Glutamatergic neuron (in vitro differentiated cells): ENCODE measurements at regions not wholly inside any gene's neighbourhood (a gene's known extent, or its start where the extent isn't known, plus 50 kb on each side); places are given as distances from the start of the nearest gene placed in this dataset.

ENCODE experiments used
- DNase-seq: peaks from one replicate; pipeline ENCODE4 v3.0.0; 2022
- H3K27ac Mint-ChIP-seq: one replicate; pipeline ENCODE4 v1.8.0; 2020; ENCODE audit warnings: mild to moderate bottlenecking, mixed read lengths, inconsistent platforms; ENCODE audit not compliant: unreplicated experiment
- H3K27me3 Mint-ChIP-seq: one replicate; pipeline ENCODE4 v1.8.0; 2020; ENCODE audit warnings: mild to moderate bottlenecking, moderate library complexity, mixed read lengths, inconsistent platforms; ENCODE audit not compliant: unreplicated experiment
- H3K36me3 Mint-ChIP-seq: one replicate; pipeline ENCODE4 v1.8.0; 2020; ENCODE audit warnings: mild to moderate bottlenecking, mixed read lengths, inconsistent platforms; ENCODE audit not compliant: unreplicated experiment
- H3K4me1 Mint-ChIP-seq: one replicate; pipeline ENCODE4 v1.8.0; 2020; ENCODE audit warnings: mild to moderate bottlenecking, low read depth, mixed read lengths, inconsistent platforms; ENCODE audit not compliant: unreplicated experiment
- H3K4me3 Mint-ChIP-seq: one replicate; pipeline ENCODE4 v1.8.0; 2020; ENCODE audit warnings: mild to moderate bottlenecking, mixed read lengths, inconsistent platforms; ENCODE audit not compliant: unreplicated experiment
- H3K9me3 Mint-ChIP-seq: one replicate; pipeline ENCODE4 v1.8.0; 2020; ENCODE audit warnings: mild to moderate bottlenecking, moderate library complexity, mixed read lengths, inconsistent platforms; ENCODE audit not compliant: unreplicated experiment
- TF ChIP-seq, protein P1 (sequence below): fragments of 200-600 bp; sonication (generic); IDR thresholded peaks from one replicate; pipeline ENCODE4 v1.5.0; 2021; ENCODE audit not compliant: partially characterized antibody, unreplicated experiment

DNA sequence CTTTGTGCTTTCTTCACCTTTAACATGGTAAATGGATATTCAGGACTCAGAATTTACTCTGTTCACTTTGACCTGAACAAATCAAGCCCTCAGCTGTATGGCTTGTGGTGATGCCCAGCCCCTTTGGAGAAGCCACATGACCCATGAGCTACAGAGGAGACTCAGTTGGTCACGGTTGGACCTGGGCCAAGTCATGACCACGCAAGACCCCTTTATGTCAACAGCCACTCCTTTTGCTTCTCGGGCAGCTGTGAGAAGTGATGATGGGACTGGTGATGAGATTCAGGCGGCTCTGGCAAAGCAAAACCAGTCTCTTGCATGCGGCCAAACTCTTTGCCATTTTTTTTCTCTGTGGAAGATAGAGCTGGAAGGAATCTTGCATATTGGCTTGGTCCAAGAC, 96.5 kb upstream of the AJAP1 start:
- Mint-ChIP-seq H3K27ac (no peak overlapping the region), H3K9me3 (peaks cover 10% of the 10 kb centered on the region), H3K4me3 (no peak overlapping the region), H3K36me3 (peaks cover 16% of the 10 kb centered on the region), H3K4me1 (no peaks in the 10 kb centered on the region), H3K27me3 (peaks cover 2% of the 10 kb centered on the region)
- TF ChIP-seq, protein P1, sequence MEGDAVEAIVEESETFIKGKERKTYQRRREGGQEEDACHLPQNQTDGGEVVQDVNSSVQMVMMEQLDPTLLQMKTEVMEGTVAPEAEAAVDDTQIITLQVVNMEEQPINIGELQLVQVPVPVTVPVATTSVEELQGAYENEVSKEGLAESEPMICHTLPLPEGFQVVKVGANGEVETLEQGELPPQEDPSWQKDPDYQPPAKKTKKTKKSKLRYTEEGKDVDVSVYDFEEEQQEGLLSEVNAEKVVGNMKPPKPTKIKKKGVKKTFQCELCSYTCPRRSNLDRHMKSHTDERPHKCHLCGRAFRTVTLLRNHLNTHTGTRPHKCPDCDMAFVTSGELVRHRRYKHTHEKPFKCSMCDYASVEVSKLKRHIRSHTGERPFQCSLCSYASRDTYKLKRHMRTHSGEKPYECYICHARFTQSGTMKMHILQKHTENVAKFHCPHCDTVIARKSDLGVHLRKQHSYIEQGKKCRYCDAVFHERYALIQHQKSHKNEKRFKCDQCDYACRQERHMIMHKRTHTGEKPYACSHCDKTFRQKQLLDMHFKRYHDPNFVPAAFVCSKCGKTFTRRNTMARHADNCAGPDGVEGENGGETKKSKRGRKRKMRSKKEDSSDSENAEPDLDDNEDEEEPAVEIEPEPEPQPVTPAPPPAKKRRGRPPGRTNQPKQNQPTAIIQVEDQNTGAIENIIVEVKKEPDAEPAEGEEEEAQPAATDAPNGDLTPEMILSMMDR: no peak
- DNase-seq: no peak

- no peaks in the 10 kb centered on the region for H3K4me1 Mint-ChIP-seq
- H3K27me3 Mint-ChIP-seq: peaks cover 2% of the 10 kb centered on the region
- H3K4me3 Mint-ChIP-seq: no peak overlapping the region
- TF ChIP-seq, protein P1: no peak
- DNase-seq: no peak
- H3K9me3 Mint-ChIP-seq: peaks cover 9% of the 10 kb centered on the region
- peaks cover 1% of the 10 kb centered on the region for H3K36me3 Mint-ChIP-seq
- no peak overlapping the region for H3K27ac Mint-ChIP-seq
These were observed 93.2 kb upstream of the AJAP1 start for GRCh38 chr1:4561205-4561604.

- H3K36me3 Mint-ChIP-seq: no peaks in the 10 kb centered on the region
- H3K4me1 Mint-ChIP-seq: no peaks in the 10 kb centered on the region
- DNase-seq: no peak
- peaks cover 2% of the 10 kb centered on the region for H3K27me3 Mint-ChIP-seq
- peaks cover 13% of the 10 kb centered on the region for H3K9me3 Mint-ChIP-seq
- no peak overlapping the region for H3K27ac Mint-ChIP-seq
- TF ChIP-seq, protein P1: no peak
- no peak overlapping the region for H3K4me3 Mint-ChIP-seq
These were observed 92.1 kb upstream of the AJAP1 start for GRCh38 chr1:4562321-4562720.

GRCh38 chr1:4563586-4563985, 90.8 kb upstream of the AJAP1 start:
- Mint-ChIP-seq H3K4me1 (no peaks in the 10 kb centered on the region), H3K27me3 (peaks cover 2% of the 10 kb centered on the region), H3K36me3 (no peaks in the 10 kb centered on the region), H3K9me3 (peaks cover 17% of the 10 kb centered on the region), H3K4me3 (no peak overlapping the region), H3K27ac (no peak overlapping the region)
- TF ChIP-seq, protein P1: no peak
- DNase-seq: no peak

- no peak overlapping the region for H3K27ac Mint-ChIP-seq
- H3K36me3 Mint-ChIP-seq: no peaks in the 10 kb centered on the region
- DNase-seq: no peak
- no peak overlapping the region for H3K4me3 Mint-ChIP-seq
- peaks cover 2% of the 10 kb centered on the region for H3K27me3 Mint-ChIP-seq
- H3K9me3 Mint-ChIP-seq: peaks cover 17% of the 10 kb centered on the region
- no peaks in the 10 kb centered on the region for H3K4me1 Mint-ChIP-seq
- TF ChIP-seq, protein P1: no peak
These were observed 90.4 kb upstream of the AJAP1 start for GRCh38 chr1:4564051-4564450.
